GM21390 (cell line): ENCODE measurements at regions not wholly inside any gene's neighbourhood (a gene's known extent, or its start where the extent isn't known, plus 50 kb on each side); places are given as distances from the start of the nearest gene placed in this dataset.

Experiments
- ATAC-seq: cut with Tn5 transposase; IDR thresholded peaks from one replicate; pipeline ENCODE4 v1.9.1; 2021; ENCODE audit not compliant: unreplicated experiment

- no peak for ATAC-seq
Measured at GRCh38 chr2:60296219-60296955, 257.1 kb downstream of the BCL11A start.

GRCh38 chr2:60295636-60295962, 257.9 kb downstream of the BCL11A start:
- ATAC-seq, result no peak

- ATAC-seq, result no peak
Measured at GRCh38 chr2:60294901-60295635, 258.4 kb downstream of the BCL11A start.

GRCh38 chr2:60292242-60292641, 261.2 kb downstream of the BCL11A start:
- no peak for ATAC-seq

- ATAC-seq, result no peak
Measured at GRCh38 chr2:60290509-60290908, 262.9 kb downstream of the BCL11A start.

- ATAC-seq, result no peak
Measured at GRCh38 chr2:60285626-60286316, 267.7 kb downstream of the BCL11A start.

GRCh38 chr2:60283626-60284025, 269.8 kb downstream of the BCL11A start:
- no peak for ATAC-seq

GRCh38 chr2:60282886-60283285, 270.6 kb downstream of the BCL11A start:
- no peak for ATAC-seq

GRCh38 chr2:60281730-60282129, 271.7 kb downstream of the BCL11A start:
- ATAC-seq, result no peak

GRCh38 chr2:60280238-60280637, 273.2 kb downstream of the BCL11A start:
- no peak for ATAC-seq

GRCh38 chr2:60278906-60279305, 274.5 kb downstream of the BCL11A start:
- no peak for ATAC-seq

- no peak for ATAC-seq
Measured at GRCh38 chr2:60275958-60276357, 277.5 kb downstream of the BCL11A start.

GRCh38 chr2:60273836-60274235, 279.6 kb downstream of the BCL11A start:
- ATAC-seq, result no peak

- ATAC-seq, result no peak
Measured at GRCh38 chr2:60271713-60272112, 281.7 kb downstream of the BCL11A start.

GRCh38 chr2:60271131-60271530, 282.3 kb downstream of the BCL11A start:
- no peak for ATAC-seq

- ATAC-seq, result no peak
Measured at GRCh38 chr2:60268661-60269060, 284.8 kb downstream of the BCL11A start.

- no peak for ATAC-seq
Measured at GRCh38 chr2:60268032-60268431, 285.4 kb downstream of the BCL11A start.

GRCh38 chr2:60267122-60267521, 286.3 kb downstream of the BCL11A start:
- ATAC-seq, result no peak

GRCh38 chr2:60262178-60262577, 291.3 kb downstream of the BCL11A start:
- ATAC-seq, result no peak

GRCh38 chr2:60260639-60261296, 292.7 kb downstream of the BCL11A start:
- no peak for ATAC-seq

GRCh38 chr2:60259781-60260180, 293.7 kb downstream of the BCL11A start:
- no peak for ATAC-seq
